Breast epithelium (tissue), 4 donors: ENCODE measurements at regions not wholly inside any gene's neighbourhood (a gene's known extent, or its start where the extent isn't known, plus 50 kb on each side); places are given as distances from the start of the nearest gene placed in this dataset.

Experiments used
- DNase-seq, 2 donors: peaks; one replicate each; pipeline ENCODE4 v3.0.0-alpha.2; 2019; ENCODE audit warnings: low spot score in 2 of 2
- H3K27ac ChIP-seq, 2 donors: fragments of 200-600 bp; sonication (generic) in 1 of 2; one replicate each; pipeline ENCODE4 v1.5.1; 2016 to 2019; ENCODE audit warnings: mild to moderate bottlenecking in 1 of 2
- H3K27me3 ChIP-seq, 2 donors: fragments of 200-600 bp; sonication (generic) in 1 of 2; one replicate each; pipeline versions ENCODE4 v1.5.1 to v1.6.0; 2017 to 2019; ENCODE audit warnings: control low read depth in 1 of 2, mild to moderate bottlenecking in 1 of 2
- H3K36me3 ChIP-seq: fragments of 200-600 bp; one replicate; pipeline ENCODE4 v1.5.1; 2019
- H3K4me1 ChIP-seq, 2 donors: fragments of 200-600 bp; sonication (generic); one replicate each; pipeline ENCODE4 v1.5.1; 2016 to 2019; ENCODE audit warnings: control low read depth in 1 of 2
- H3K4me3 ChIP-seq, 3 donors: fragments of 200-600 bp; sonication (generic); 1 replicate in 2 of 3; 2 replicates in 1 of 3; pipeline ENCODE4 v1.5.1; 2016 to 2019; ENCODE audit warnings: mild to moderate bottlenecking in 3 of 3, moderate library complexity in 2 of 3
- H3K9me3 ChIP-seq, 2 donors: fragments of 200-600 bp; sonication (generic) in 1 of 2; one replicate each; pipeline ENCODE4 v1.5.1; 2016 to 2019; ENCODE audit warnings: control low read depth in 1 of 2
- POLR2A ChIP-seq: fragments of 450-650 bp; IDR thresholded peaks from one replicate; pipeline ENCODE4 v1.6.1; 2016; ENCODE audit warnings: antibody characterized with exemption, mild to moderate bottlenecking, moderate library complexity
- POLR2AphosphoS5 ChIP-seq, 3 donors: sonication (generic); formaldehyde crosslinking; IDR thresholded peaks; one replicate each; pipeline ENCODE4 v1.6.1; 2017; ENCODE audit warnings: antibody characterized with exemption in 3 of 3
- intact Hi-C: fragments of 100-400 bp; cut with DNase I; formaldehyde crosslinking; loops from one replicate; pipeline ENCODE4 v1.15.1; 2023; ENCODE audit warnings: low total_unique reads
- TF ChIP-seq, protein P1 (sequence below), 3 donors: fragments of 450-650 bp; IDR thresholded peaks; one replicate each; pipeline ENCODE4 v1.5.1; 2016 to 2017; ENCODE audit warnings: antibody characterized with exemption in 3 of 3, mild to moderate bottlenecking in 3 of 3, moderate library complexity in 3 of 3

- Histone ChIP-seq H3K36me3 (no peaks in the 10 kb centered on the region), H3K4me1 (no peaks in the 10 kb centered on the region), H3K27me3 (no peaks in the 10 kb centered on the region), H3K4me3 (no peak overlapping the region), H3K27ac (no peak overlapping the region), H3K9me3 (peaks cover 3 to 8% of the 10 kb centered on the region in 2 donors)
- intact Hi-C loops: no loop called here
- no peak for DNase-seq
- TF ChIP-seq POLR2AphosphoS5 (IDR thresholded peaks at IDR 0.05) (no peak), POLR2A (no peak)
- TF ChIP-seq, protein P1, sequence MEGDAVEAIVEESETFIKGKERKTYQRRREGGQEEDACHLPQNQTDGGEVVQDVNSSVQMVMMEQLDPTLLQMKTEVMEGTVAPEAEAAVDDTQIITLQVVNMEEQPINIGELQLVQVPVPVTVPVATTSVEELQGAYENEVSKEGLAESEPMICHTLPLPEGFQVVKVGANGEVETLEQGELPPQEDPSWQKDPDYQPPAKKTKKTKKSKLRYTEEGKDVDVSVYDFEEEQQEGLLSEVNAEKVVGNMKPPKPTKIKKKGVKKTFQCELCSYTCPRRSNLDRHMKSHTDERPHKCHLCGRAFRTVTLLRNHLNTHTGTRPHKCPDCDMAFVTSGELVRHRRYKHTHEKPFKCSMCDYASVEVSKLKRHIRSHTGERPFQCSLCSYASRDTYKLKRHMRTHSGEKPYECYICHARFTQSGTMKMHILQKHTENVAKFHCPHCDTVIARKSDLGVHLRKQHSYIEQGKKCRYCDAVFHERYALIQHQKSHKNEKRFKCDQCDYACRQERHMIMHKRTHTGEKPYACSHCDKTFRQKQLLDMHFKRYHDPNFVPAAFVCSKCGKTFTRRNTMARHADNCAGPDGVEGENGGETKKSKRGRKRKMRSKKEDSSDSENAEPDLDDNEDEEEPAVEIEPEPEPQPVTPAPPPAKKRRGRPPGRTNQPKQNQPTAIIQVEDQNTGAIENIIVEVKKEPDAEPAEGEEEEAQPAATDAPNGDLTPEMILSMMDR (IDR thresholded peaks at IDR 0.05): no peak
These were observed 76.5 kb upstream of the DUSP21 start for GRCh38 chrX:44767308-44767707.

- TF ChIP-seq POLR2A (no peak), POLR2AphosphoS5 (IDR thresholded peaks at IDR 0.05) (no peak)
- TF ChIP-seq, protein P1 (IDR thresholded peaks at IDR 0.05): no peak
- DNase-seq: no peak
- no peak overlapping the region for H3K27ac ChIP-seq
- H3K27me3 ChIP-seq: no peaks in the 10 kb centered on the region
- intact Hi-C loops: no loop called here
- peaks cover 3 to 8% of the 10 kb centered on the region in 2 donors for H3K9me3 ChIP-seq
- no peak overlapping the region for H3K4me3 ChIP-seq
- H3K36me3 ChIP-seq: no peaks in the 10 kb centered on the region
- H3K4me1 ChIP-seq: no peaks in the 10 kb centered on the region
These were observed 78.3 kb upstream of the DUSP21 start for GRCh38 chrX:44765556-44765955.

GRCh38 chrX:44747969-44748368 lies 95.9 kb upstream of the DUSP21 start:
- H3K9me3 ChIP-seq: no peaks in the 10 kb centered on the region
- DNase-seq: no peak
- TF ChIP-seq POLR2AphosphoS5 (IDR thresholded peaks at IDR 0.05): no peak
- H3K36me3 ChIP-seq: no peaks in the 10 kb centered on the region
- no peaks in the 10 kb centered on the region for H3K4me1 ChIP-seq
- intact Hi-C loops: no loop called here
- H3K4me3 ChIP-seq: no peak overlapping the region
- H3K27me3 ChIP-seq: peaks cover 0 to 15% of the 10 kb centered on the region in 2 donors
- H3K27ac ChIP-seq: no peak overlapping the region

- Histone ChIP-seq H3K27ac (no peak overlapping the region), H3K4me1 (no peaks in the 10 kb centered on the region), H3K27me3 (peaks cover 0 to 18% of the 10 kb centered on the region in 2 donors), H3K36me3 (no peaks in the 10 kb centered on the region), H3K4me3 (no peak overlapping the region), H3K9me3 (no peaks in the 10 kb centered on the region)
- intact Hi-C loops: no loop called here
- TF ChIP-seq POLR2AphosphoS5 (IDR thresholded peaks at IDR 0.05): no peak
- TF ChIP-seq, protein P1 (IDR thresholded peaks at IDR 0.05): no peak
- no peak for TF ChIP-seq POLR2A
- no peak for DNase-seq
These were observed 96.5 kb upstream of the DUSP21 start for GRCh38 chrX:44747317-44747716.

DNA sequence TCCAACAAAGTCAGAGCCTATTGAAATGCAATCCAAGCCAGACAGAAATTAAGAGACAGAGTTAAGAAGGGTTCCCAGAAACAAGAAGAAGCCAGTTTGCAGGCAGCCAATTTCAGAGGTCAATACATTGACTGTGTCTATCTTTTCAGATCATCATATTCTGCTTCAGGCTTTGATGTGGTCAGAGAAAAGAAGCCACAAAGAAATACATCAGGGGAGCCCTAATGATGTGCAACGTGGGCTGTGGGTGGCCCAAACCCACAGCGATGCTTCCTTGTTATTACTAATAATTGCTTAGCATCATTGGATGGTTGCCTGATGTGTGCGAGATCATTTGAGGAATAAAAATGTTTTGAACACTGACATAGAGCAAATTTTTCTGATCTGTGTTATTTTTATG lies 99.0 kb upstream of the DUSP21 start:
- Histone ChIP-seq H3K4me1 (no peaks in the 10 kb centered on the region), H3K27me3 (peaks cover 0 to 15% of the 10 kb centered on the region in 2 donors), H3K9me3 (no peaks in the 10 kb centered on the region), H3K36me3 (no peaks in the 10 kb centered on the region), H3K27ac (no peak overlapping the region), H3K4me3 (no peak overlapping the region)
- intact Hi-C loops: no loop called here
- TF ChIP-seq POLR2AphosphoS5 (IDR thresholded peaks at IDR 0.05) (no peak), POLR2A (no peak)
- TF ChIP-seq, protein P1 (IDR thresholded peaks at IDR 0.05): no peak
- no peak for DNase-seq
